SK-N-SH (cell line): ENCODE measurements at regions not wholly inside any gene's neighbourhood (a gene's known extent, or its start where the extent isn't known, plus 50 kb on each side); places are given as distances from the start of the nearest gene placed in this dataset.

ENCODE experiments used
- CTCF ChIA-PET: fragments of 300-600, 350-600 bp; formaldehyde crosslinking; extraction: SDS; loops from one replicate; lab custom pipeline; 2021; lab: Yijun Ruan, JAX
- POLR2A ChIA-PET: fragments of 350-600 bp; sonication (Branson Sonifier 250); formaldehyde crosslinking; extraction: SDS; loops from one replicate; lab custom pipeline; 2020; ENCODE audit warnings: antibody characterized with exemption, inconsistent platforms; lab: Yijun Ruan, JAX
- DNase-seq: peaks from one replicate; pipeline ENCODE4 v3.0.0; 2012
- H2AFZ ChIP-seq: fragments of 200-600 bp; sonication (generic); 2 replicates; pipeline ENCODE4 v1.8.1; 2016; ENCODE audit warnings: antibody characterized with exemption, mild to moderate bottlenecking, low read depth
- H3F3A ChIP-seq: fragments of 200-600 bp; sonication (generic); replicated peaks from 2 replicates; pipeline ENCODE3; 2016; ENCODE audit warnings: antibody characterized with exemption, mild to moderate bottlenecking; ENCODE audit not compliant: insufficient read depth
- H3K27ac ChIP-seq, 2 experiments: fragments of 200-500 bp in 1 of 2; fragments of 200-600 bp in 1 of 2; sonication (Bioruptor generic) in 1 of 2; sonication (generic), shearing (Covaris generic) in 1 of 2; 2 replicates each; pipeline versions ENCODE4 v1.5.1 to v1.6.1; 2014 to 2016; ENCODE audit warnings: low read depth in 2 of 2, inconsistent platforms in 1 of 2, low read length in 1 of 2, mild to moderate bottlenecking in 1 of 2, mixed read lengths in 1 of 2
- H3K27me3 ChIP-seq: fragments of 200-600 bp; sonication (generic), shearing (Covaris generic); 2 replicates; pipeline ENCODE4 v1.6.1; 2016; ENCODE audit warnings: mixed run types; ENCODE audit not compliant: insufficient read depth
- H3K36me3 ChIP-seq, 2 experiments: fragments of 200-500 bp in 1 of 2; fragments of 200-600 bp in 1 of 2; sonication (Bioruptor generic) in 1 of 2; sonication (generic) in 1 of 2; replicated peaks in 1 of 2; 2 replicates each; pipeline versions ENCODE3 to v1.5.1; 2014 to 2016; ENCODE audit warnings: low read length in 1 of 2, mild to moderate bottlenecking in 1 of 2; ENCODE audit not compliant: insufficient read depth in 2 of 2, control insufficient read depth in 1 of 2
- H3K4me1 ChIP-seq, 2 experiments: fragments of 200-500 bp in 1 of 2; fragments of 200-600 bp in 1 of 2; sonication (Bioruptor generic) in 1 of 2; sonication (generic), shearing (Covaris generic) in 1 of 2; 2 replicates each; pipeline versions ENCODE4 v1.5.1 to v1.6.1; 2014 to 2016; ENCODE audit warnings: low read depth in 1 of 2, low read length in 1 of 2, mixed run types in 1 of 2; ENCODE audit not compliant: insufficient read depth in 2 of 2, control insufficient read depth in 1 of 2
- H3K4me2 ChIP-seq: fragments of 200-600 bp; sonication (generic), shearing (Covaris generic); 2 replicates; pipeline ENCODE4 v1.6.1; 2017; ENCODE audit warnings: mixed run types
- H3K4me3 ChIP-seq, 2 experiments: fragments of 200-500 bp in 1 of 2; fragments of 200-600 bp in 1 of 2; sonication (Bioruptor generic) in 1 of 2; sonication (generic), shearing (Covaris generic) in 1 of 2; 2 replicates each; pipeline versions ENCODE4 v1.5.1 to v1.8.1; 2014 to 2016; ENCODE audit warnings: low read depth in 2 of 2, inconsistent platforms in 1 of 2, low read length in 1 of 2, mild to moderate bottlenecking in 1 of 2, mixed read lengths in 1 of 2, moderate library complexity in 1 of 2
- H3K79me2 ChIP-seq: fragments of 200-600 bp; sonication (generic); 2 replicates; pipeline ENCODE4 v1.8.1; 2017; ENCODE audit warnings: mild to moderate bottlenecking; ENCODE audit not compliant: insufficient read depth
- H3K9ac ChIP-seq: fragments of 200-600 bp; sonication (generic); 2 replicates; pipeline ENCODE4 v1.6.1; 2017; ENCODE audit warnings: mixed run types
- H3K9me2 ChIP-seq: fragments of 200-600 bp; sonication (generic); 2 replicates; pipeline ENCODE4 v1.6.1; 2017; ENCODE audit warnings: mixed run types
- H3K9me3 ChIP-seq: fragments of 200-600 bp; sonication (generic); 2 replicates; pipeline ENCODE4 v1.6.1; 2017; ENCODE audit warnings: mixed run types, mild to moderate bottlenecking, moderate library complexity
- H4K20me1 ChIP-seq: fragments of 200-600 bp; sonication (generic); 2 replicates; pipeline ENCODE4 v1.6.1; 2017; ENCODE audit warnings: mild to moderate bottlenecking, mixed run types; ENCODE audit not compliant: insufficient read depth
- CHD2 ChIP-seq: fragments of 150-350 bp; IDR thresholded peaks from 2 replicates; pipeline ENCODE4 v1.6.1; 2018; ENCODE audit warnings: low read length; ENCODE audit not compliant: partially characterized antibody
- ELF1 ChIP-seq: IDR thresholded peaks from 2 replicates; pipeline ENCODE4 v1.4.0; 2012
- EP300 ChIP-seq, 2 experiments: IDR thresholded peaks; 2 replicates each; pipeline versions ENCODE4 v1.4.0 to v1.6.1; 2012; ENCODE audit warnings: borderline replicate concordance in 1 of 2, low read depth in 1 of 2, low read length in 1 of 2
- EZH2phosphoT487 ChIP-seq: fragments of 200-600 bp; sonication (generic); IDR thresholded peaks from 2 replicates; pipeline ENCODE4 v1.6.1; 2017; ENCODE audit warnings: low read depth, mixed run types, mild to moderate bottlenecking, antibody characterized with exemption, moderate library complexity, borderline replicate concordance
- FOSL2 ChIP-seq: IDR thresholded peaks from 2 replicates; pipeline ENCODE4 v1.4.0; 2012; ENCODE audit warnings: low read depth, mild to moderate bottlenecking, moderate library complexity, borderline replicate concordance
- FOXM1 ChIP-seq: IDR thresholded peaks from 2 replicates; pipeline ENCODE4 v1.4.0; 2012; ENCODE audit warnings: low read depth, mild to moderate bottlenecking
- JUND ChIP-seq: IDR thresholded peaks from 2 replicates; pipeline ENCODE4 v1.4.0; 2012
- MEF2A ChIP-seq: IDR thresholded peaks from 2 replicates; pipeline ENCODE4 v1.4.0; 2012; ENCODE audit warnings: low read depth, borderline replicate concordance
- NRF1 ChIP-seq: IDR thresholded peaks from 2 replicates; pipeline ENCODE4 v1.6.1; 2012; ENCODE audit warnings: low read depth, mild to moderate bottlenecking, low read length
- POLR2AphosphoS5 ChIP-seq: IDR thresholded peaks from 2 replicates; pipeline ENCODE4 v1.6.1; 2012; ENCODE audit warnings: low read depth, low read length
- RAD21 ChIP-seq: IDR thresholded peaks from 2 replicates; pipeline ENCODE4 v1.6.1; 2012; ENCODE audit warnings: mild to moderate bottlenecking, low read length
- REST ChIP-seq: IDR thresholded peaks from 2 replicates; pipeline ENCODE4 v1.6.1; 2012; ENCODE audit warnings: mild to moderate bottlenecking, low read depth, low read length, moderate library complexity
- RFX5 ChIP-seq: IDR thresholded peaks from 2 replicates; pipeline ENCODE4 v1.6.1; 2012; ENCODE audit warnings: mild to moderate bottlenecking, improper control_type of control experiment, low read length
- SIN3A ChIP-seq: IDR thresholded peaks from 2 replicates; pipeline ENCODE4 v1.6.1; 2012; ENCODE audit warnings: low read depth, mild to moderate bottlenecking, low read length, moderate library complexity, borderline replicate concordance
- YY1 ChIP-seq: IDR thresholded peaks from 2 replicates; pipeline ENCODE4 v1.4.0; 2012; ENCODE audit warnings: low read depth, mild to moderate bottlenecking
- ZBTB33 ChIP-seq: IDR thresholded peaks from 2 replicates; pipeline ENCODE4 v1.4.0; 2012; ENCODE audit warnings: low read depth, borderline replicate concordance
- WGBS: methylation state at CpG from one replicate; pipeline ENCODE4 v1.1.6; 2017; ENCODE audit warnings: low lambda C conversion rate; 5-methylcytosine and 5-hydroxymethylcytosine counted together
- TF ChIP-seq, protein P1 (sequence below): IDR thresholded peaks from 2 replicates; pipeline ENCODE4 v1.4.0; 2012; ENCODE audit warnings: low read depth

DNA sequence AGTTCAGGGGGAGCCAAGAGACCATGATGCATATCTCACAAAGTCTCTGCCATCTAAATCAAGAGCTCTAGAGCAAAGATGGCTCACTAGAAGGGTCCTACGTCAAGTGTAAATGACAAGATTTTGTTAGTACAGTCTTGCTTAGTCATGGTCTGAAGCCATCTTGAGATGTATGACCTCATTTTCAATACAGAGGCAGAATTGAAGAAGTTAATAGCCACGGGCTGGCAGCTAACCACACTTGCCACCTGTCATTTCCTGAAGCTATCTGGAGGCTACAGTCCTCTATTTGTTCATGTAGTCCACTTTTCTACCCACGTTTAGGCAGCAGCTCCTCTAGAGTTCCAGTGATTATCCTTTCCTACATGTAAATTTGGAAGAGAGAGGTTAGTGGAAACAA, 231.7 kb upstream of the CDH12 start:
- Histone ChIP-seq H3K9me3 (no peaks in the 10 kb centered on the region), H3K4me2 (no peak overlapping the region), H3K4me1 (no peaks in the 10 kb centered on the region), H3K9me2 (no peaks in the 10 kb centered on the region), H3K27ac (no peak overlapping the region), H3K9ac (no peak overlapping the region), H3K4me3 (no peak overlapping the region), H2AFZ (no peak overlapping the region), H3K79me2 (no peaks in the 10 kb centered on the region), H3K36me3 (no peaks in the 10 kb centered on the region), H4K20me1 (no peaks in the 10 kb centered on the region), H3F3A (no peaks in the 10 kb centered on the region)
- no peak for DNase-seq
- POLR2A ChIA-PET: no interaction called here
- CTCF ChIA-PET: interaction anchor here (1.1 kb wide), 1 partner anchor 20 kb away, joined by 3 read pairs; no protein-coding TSS in a partner anchor
- 0% methylated on average over 3 of the region's 3 CpGs for WGBS
- TF ChIP-seq MEF2A (no peak), RFX5 (no peak), FOXM1 (no peak), RAD21 (no peak)
- TF ChIP-seq, all 33 proteins: peak for 0
- H3K27me3 ChIP-seq: no peaks in the 10 kb centered on the region

DNA sequence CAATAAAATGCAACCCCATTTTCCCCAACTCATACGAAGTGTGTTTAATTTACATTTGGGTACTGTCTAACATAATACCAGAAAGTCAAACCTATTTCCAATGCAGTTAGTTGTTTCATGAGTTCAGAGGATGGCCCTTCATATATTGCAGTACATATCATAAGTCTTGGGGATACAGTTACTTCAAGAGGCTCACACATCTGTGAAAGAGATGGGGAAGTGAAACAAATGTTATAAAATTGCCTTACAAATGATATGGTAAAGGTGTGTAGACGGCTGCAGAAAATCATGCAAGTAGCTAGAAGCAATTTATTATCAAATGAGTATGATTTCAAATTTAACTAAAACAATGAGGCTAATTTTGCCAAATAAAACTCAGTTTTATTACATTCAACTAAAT, 219.0 kb upstream of the CDH12 start:
- POLR2A ChIA-PET: no interaction called here
- DNase-seq: no peak

DNA sequence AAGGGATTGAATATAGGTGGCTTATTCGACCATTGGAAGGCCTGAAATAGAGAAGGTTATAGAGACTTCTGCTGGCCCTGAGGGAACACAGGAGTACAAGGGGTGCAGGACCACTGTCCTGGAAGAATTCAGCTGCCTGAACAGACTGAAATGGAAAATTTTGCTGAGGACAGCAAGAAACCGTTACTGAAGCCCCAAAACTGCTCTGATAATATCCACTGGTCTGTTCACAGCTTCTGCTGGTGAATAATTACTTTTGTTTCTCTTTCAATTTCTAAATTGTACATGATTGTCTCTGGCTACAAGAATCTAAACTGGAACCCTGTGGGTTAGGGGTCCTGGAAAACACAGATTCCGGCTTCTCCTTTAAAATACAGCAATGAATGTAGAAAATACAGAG, 218.5 kb upstream of the CDH12 start:
- no peaks in the 10 kb centered on the region for H3K27me3 ChIP-seq
- no peaks in the 10 kb centered on the region for H4K20me1 ChIP-seq
- H3K79me2 ChIP-seq: no peaks in the 10 kb centered on the region
- H3K9me2 ChIP-seq: no peaks in the 10 kb centered on the region
- H3K9ac ChIP-seq: no peak overlapping the region
- no peaks in the 10 kb centered on the region for H3K4me1 ChIP-seq
- DNase-seq: no peak
- H3K4me3 ChIP-seq: no peak overlapping the region
- no peak overlapping the region for H3K27ac ChIP-seq
- no peaks in the 10 kb centered on the region for H3F3A ChIP-seq
- ChIA-PET CTCF (interaction anchor here (1.2 kb wide), 1 partner anchor 9 kb away, joined by 3 read pairs; no protein-coding TSS in a partner anchor), POLR2A (no interaction called here)
- H2AFZ ChIP-seq: no peak overlapping the region
- 3% methylated on average over 3 of the region's 3 CpGs for WGBS
- H3K9me3 ChIP-seq: no peaks in the 10 kb centered on the region
- no peak overlapping the region for H3K4me2 ChIP-seq
- H3K36me3 ChIP-seq: no peaks in the 10 kb centered on the region
- no peak for TF ChIP-seq EZH2phosphoT487
- TF ChIP-seq CHD2: no peak
- no peak for TF ChIP-seq ZBTB33
- TF ChIP-seq YY1: no peak
- TF ChIP-seq REST: no peak
- no peak for TF ChIP-seq EP300 (IDR thresholded peaks at IDR 0.05; ENCODE audit: borderline replicate concordance in 1 of 2, low read depth in 1 of 2, low read length in 1 of 2)
- no peak for TF ChIP-seq SIN3A
- TF ChIP-seq POLR2AphosphoS5: no peak
- TF ChIP-seq NRF1: no peak
- no peak for TF ChIP-seq JUND
- TF ChIP-seq ELF1: no peak

More for the DNA sequence above, 219.0 kb upstream of the CDH12 start:
- no peaks in the 10 kb centered on the region for H3K79me2 ChIP-seq
- H3K4me1 ChIP-seq: no peaks in the 10 kb centered on the region
- no peak overlapping the region for H3K9ac ChIP-seq
- H3K4me3 ChIP-seq: no peak overlapping the region
- CTCF ChIA-PET: interaction anchor here (1.2 kb wide), 1 partner anchor 9 kb away, joined by 3 read pairs; no protein-coding TSS in a partner anchor
- H4K20me1 ChIP-seq: no peaks in the 10 kb centered on the region
- H3K9me3 ChIP-seq: no peaks in the 10 kb centered on the region
- TF ChIP-seq MEF2A (no peak), YY1 (no peak), FOSL2 (no peak)
- TF ChIP-seq, protein P1, sequence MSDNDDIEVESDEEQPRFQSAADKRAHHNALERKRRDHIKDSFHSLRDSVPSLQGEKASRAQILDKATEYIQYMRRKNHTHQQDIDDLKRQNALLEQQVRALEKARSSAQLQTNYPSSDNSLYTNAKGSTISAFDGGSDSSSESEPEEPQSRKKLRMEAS: no peak
- H2AFZ ChIP-seq: no peak overlapping the region
- H3K27me3 ChIP-seq: no peaks in the 10 kb centered on the region; the same call in 1 of the 2 replicates
- H3K36me3 ChIP-seq: no peaks in the 10 kb centered on the region
- no peak overlapping the region for H3K27ac ChIP-seq
- no peaks in the 10 kb centered on the region for H3K9me2 ChIP-seq
- 0% methylated on average over 2 of the region's 2 CpGs for WGBS
- no peak overlapping the region for H3K4me2 ChIP-seq
- no peaks in the 10 kb centered on the region for H3F3A ChIP-seq
